Activated naive CD8-positive, alpha-beta T cell treated with anti-CD3 and anti-CD28 coated beads, Interleukin-2, amount 10 ng/mL, durations not matched to agents 7 days and 5 days (primary cell): ENCODE measurements at regions not wholly inside any gene's neighbourhood (a gene's known extent, or its start where the extent isn't known, plus 50 kb on each side); places are given as distances from the start of the nearest gene placed in this dataset.
"Not testable (repeated sequence)": the region's sequence is repeated elsewhere in the genome, so short reads cannot be mapped to it uniquely, and the experiment has no call there.

Experiments
- ATAC-seq: fragments of 150-1000 bp; cut with Tn5 transposase; one replicate; pipeline ENCODE4 v1.10.0; 2021; ENCODE audit warnings: low read depth, moderate library complexity
- POLR2A ChIA-PET: fragments of 350-600 bp; sonication (Branson Sonifier 250); formaldehyde crosslinking; loops from one replicate; lab custom pipeline; 2021; ENCODE audit warnings: antibody characterized with exemption; lab: Charles Lee
- DNase-seq: peaks from one replicate; pipeline ENCODE4 v3.0.0; 2021
- H3K27ac Mint-ChIP-seq: one replicate; pipeline ENCODE4 v1.8.0; 2022; ENCODE audit warnings: mild to moderate bottlenecking, mixed read lengths
- H3K27me3 Mint-ChIP-seq: one replicate; pipeline ENCODE4 v1.8.0; 2022; ENCODE audit warnings: mild to moderate bottlenecking, moderate library complexity, mixed read lengths
- H3K36me3 Mint-ChIP-seq: one replicate; pipeline ENCODE4 v1.8.0; 2021; ENCODE audit warnings: mild to moderate bottlenecking, mixed read lengths
- H3K4me1 Mint-ChIP-seq: one replicate; pipeline ENCODE4 v1.8.0; 2021; ENCODE audit warnings: mixed read lengths
- H3K4me3 Mint-ChIP-seq: one replicate; pipeline ENCODE4 v1.8.0; 2022; ENCODE audit warnings: mild to moderate bottlenecking, moderate library complexity, mixed read lengths
- H3K9me3 Mint-ChIP-seq: one replicate; pipeline ENCODE4 v1.8.0; 2021; ENCODE audit warnings: mixed read lengths

DNA sequence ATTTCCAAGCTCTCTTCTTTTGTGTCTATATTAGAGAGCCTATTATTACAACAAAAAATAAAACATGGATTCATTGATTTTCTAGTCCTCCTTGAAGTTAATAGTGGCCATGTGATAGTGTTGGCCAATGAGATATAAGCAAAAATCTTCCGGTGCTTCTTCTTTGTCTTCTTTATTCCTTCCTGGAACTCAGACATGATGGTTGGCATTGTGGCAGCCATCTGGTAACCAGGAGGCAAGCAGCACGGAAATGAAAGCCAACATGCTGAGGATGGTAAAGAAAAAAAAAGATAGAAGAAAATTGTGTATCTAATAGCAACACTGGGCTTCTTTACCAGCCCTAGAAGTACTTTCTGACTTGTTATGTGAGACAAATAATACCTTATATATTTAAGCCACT is 50.8 kb upstream of the SEL1L start:
- no peaks in the 10 kb centered on the region for H3K27me3 Mint-ChIP-seq
- ATAC-seq (no peak), DNase-seq (no peak)
- POLR2A ChIA-PET = no interaction called here
- H3K4me1 Mint-ChIP-seq = no peaks in the 10 kb centered on the region
- H3K27ac Mint-ChIP-seq = no peak overlapping the region
- H3K36me3 Mint-ChIP-seq = no peaks in the 10 kb centered on the region
- peaks cover 8% of the 10 kb centered on the region for H3K9me3 Mint-ChIP-seq
- H3K4me3 Mint-ChIP-seq = no peak overlapping the region

DNA sequence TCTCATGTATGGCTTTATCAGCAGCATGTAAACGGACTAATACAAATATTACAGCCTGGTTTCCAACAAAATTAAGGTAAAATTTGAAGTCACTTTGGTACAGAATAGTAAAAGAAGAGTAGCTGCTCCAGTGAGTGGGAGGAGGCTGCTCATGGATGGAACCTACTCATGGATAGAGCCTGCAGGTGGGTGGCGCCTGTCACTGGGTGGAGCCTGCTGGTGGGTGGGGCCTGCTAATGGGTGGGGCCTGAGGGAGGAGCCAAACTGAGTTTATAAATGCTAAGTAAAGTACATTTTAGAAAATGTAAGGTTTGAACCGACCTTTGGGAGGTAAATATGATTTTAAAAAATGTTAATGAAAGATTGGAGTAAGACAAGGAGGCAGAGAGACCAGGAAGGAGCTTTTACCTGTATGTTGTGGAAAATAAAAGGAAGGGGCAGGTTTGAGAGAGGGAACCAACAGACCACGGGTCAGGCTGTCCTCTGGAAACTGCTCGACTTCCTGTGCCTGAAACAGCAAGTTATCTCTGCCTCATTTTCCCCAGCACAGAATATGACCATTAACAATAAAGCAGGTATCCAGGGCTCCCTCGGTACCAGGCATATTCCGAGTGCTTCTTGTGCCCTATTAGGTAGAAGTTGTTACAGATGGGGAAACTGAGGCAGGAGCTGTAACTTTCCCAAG is 55.9 kb upstream of the SEL1L start:
- no peaks in the 10 kb centered on the region for H3K4me1 Mint-ChIP-seq
- DNase-seq (no peak), ATAC-seq (no peak)
- H3K27me3 Mint-ChIP-seq = peaks cover 4% of the 10 kb centered on the region
- no peaks in the 10 kb centered on the region for H3K9me3 Mint-ChIP-seq
- no peak overlapping the region for H3K27ac Mint-ChIP-seq
- no peaks in the 10 kb centered on the region for H3K36me3 Mint-ChIP-seq
- no peak overlapping the region for H3K4me3 Mint-ChIP-seq
- POLR2A ChIA-PET = no interaction called here

DNA sequence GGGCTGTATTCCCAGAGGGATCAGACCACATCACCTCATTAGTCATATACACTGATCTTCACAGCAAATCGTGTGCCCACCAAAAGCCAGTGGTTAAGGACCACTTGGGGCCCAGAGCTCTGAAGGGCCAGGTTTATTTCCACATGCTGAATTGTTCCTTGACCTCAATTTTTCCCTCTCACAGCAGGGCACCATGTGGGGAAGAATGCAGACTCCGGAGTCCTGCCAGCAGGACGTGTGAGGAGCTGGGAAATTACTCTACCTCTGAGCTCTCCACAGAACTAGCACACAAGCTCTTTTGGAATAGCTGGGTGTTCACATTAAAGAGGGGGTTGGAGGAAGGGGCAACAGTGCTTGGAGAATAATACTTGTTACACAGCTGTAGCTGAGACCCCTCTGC is 57.6 kb upstream of the SEL1L start:
- no peak overlapping the region for H3K4me3 Mint-ChIP-seq
- ATAC-seq (no peak), DNase-seq (no peak)
- H3K9me3 Mint-ChIP-seq = no peaks in the 10 kb centered on the region
- POLR2A ChIA-PET = no interaction called here
- no peak overlapping the region for H3K27ac Mint-ChIP-seq
- no peaks in the 10 kb centered on the region for H3K36me3 Mint-ChIP-seq
- H3K4me1 Mint-ChIP-seq = no peaks in the 10 kb centered on the region
- peaks cover 4% of the 10 kb centered on the region for H3K27me3 Mint-ChIP-seq

DNA sequence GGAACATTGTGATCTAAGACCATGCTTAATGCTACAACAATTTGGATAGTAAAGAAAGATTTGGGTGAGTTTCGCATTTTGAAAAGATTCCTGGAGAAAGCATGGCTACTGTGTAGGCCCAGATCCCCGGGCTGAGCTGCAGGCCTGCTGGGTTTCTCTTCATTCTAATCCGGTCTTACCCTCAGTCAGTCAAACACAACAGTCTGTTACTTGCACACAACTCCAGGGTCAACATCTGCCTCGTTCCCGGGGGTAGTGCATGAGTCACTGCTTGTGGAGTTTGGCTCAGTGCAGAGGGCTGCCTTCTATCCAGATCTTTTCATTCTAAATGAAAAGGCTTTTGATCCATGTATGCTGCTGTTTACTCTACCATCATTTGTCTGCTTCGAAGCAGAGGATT is 60.4 kb upstream of the SEL1L start:
- peaks cover 4% of the 10 kb centered on the region for H3K27me3 Mint-ChIP-seq
- H3K4me3 Mint-ChIP-seq = no peak overlapping the region

DNA sequence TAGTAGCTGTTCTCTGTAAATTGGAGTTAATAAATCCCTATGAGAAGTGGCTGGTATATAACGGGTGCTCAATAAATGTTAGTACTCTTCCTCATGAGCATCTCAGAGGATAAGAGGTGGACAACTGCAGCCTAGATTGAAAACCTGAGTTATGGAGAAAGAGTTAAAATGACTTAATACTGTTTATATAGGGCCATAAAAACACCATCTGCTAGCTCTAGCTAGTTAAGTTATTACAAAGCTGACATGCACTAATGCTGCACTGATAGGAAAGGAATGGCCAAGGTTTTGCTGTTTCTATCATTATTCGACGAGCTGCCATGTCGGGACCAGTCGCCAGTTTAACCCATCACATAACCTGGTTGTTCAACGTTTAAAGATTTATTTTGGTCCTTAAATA is 72.0 kb upstream of the SEL1L start:
- DNase-seq (no peak), ATAC-seq (no peak)
- POLR2A ChIA-PET = no interaction called here
- Mint-ChIP-seq H3K36me3 (no peaks in the 10 kb centered on the region), H3K9me3 (no peaks in the 10 kb centered on the region), H3K27ac (no peak overlapping the region), H3K4me3 (no peak overlapping the region), H3K27me3 (peaks cover 5% of the 10 kb centered on the region), H3K4me1 (no peaks in the 10 kb centered on the region)

More for the DNA sequence above, 60.4 kb upstream of the SEL1L start:
- Mint-ChIP-seq H3K27ac (no peak overlapping the region), H3K36me3 (no peaks in the 10 kb centered on the region), H3K4me1 (no peaks in the 10 kb centered on the region), H3K9me3 (no peaks in the 10 kb centered on the region)
- DNase-seq (no peak), ATAC-seq (no peak)
- POLR2A ChIA-PET = no interaction called here

DNA sequence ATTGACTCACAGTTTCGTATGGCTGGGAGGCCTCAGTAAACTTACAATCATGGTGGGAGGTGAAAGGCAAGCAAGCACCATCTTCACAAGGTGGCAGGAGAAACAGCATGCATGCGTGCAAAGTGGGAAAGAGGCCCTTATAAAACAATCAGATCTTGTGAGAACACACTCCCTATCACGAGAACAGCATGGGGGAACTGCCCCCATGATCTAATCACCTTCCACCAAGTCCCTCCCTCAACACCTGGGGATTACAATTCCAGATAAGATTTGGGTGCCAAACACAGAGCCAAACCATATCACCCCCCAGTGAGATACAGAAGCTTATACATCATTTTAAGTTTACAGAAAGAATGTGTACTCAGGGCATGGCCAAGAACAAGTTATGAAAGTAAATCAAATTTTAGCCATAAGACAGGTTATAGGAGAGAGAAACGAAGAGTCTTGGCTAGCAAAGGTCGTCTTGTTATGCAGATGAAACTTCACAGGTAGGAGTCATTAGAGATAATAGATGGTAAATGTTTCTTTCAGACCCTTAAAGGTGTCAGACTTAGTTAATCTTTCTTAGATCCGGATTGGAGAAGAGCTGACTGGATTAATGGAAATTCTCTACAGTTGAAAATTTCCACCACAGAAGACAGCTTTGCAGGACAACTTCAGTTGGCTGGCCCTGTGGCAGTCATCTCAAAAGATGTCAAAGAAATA is 79.8 kb upstream of the SEL1L start:
- no peaks in the 10 kb centered on the region for H3K9me3 Mint-ChIP-seq
- DNase-seq (no peak), ATAC-seq (no peak)
- H3K36me3 Mint-ChIP-seq = no peaks in the 10 kb centered on the region
- no peak overlapping the region for H3K4me3 Mint-ChIP-seq
- H3K27ac Mint-ChIP-seq = no peak overlapping the region
- no peaks in the 10 kb centered on the region for H3K27me3 Mint-ChIP-seq
- H3K4me1 Mint-ChIP-seq = no peaks in the 10 kb centered on the region
- POLR2A ChIA-PET = no interaction called here

DNA sequence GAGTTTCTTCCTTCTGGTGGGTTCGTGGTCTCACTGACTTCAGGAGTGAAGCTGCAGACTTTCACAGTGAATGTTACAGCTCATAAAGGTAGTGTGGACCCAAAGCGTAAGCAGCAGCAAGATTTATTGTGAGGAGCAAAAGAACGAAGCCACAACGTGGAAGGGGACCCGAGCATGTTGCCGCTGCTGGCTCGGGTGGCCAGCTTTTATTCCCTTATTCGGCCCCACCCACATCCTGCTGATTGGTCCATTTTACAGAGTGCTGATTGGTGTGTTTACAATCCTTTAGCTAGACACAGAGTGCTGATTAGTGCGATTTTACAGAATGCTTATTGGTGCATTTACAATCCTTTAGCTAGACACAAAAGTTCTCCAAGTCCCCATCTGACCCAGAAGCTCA is 80.6 kb upstream of the SEL1L start:
- H3K36me3 Mint-ChIP-seq, H3K4me1 Mint-ChIP-seq, H3K27ac Mint-ChIP-seq, ATAC-seq, DNase-seq, H3K27me3 Mint-ChIP-seq, POLR2A ChIA-PET, H3K4me3 Mint-ChIP-seq, H3K9me3 Mint-ChIP-seq: not testable (repeated sequence)

DNA sequence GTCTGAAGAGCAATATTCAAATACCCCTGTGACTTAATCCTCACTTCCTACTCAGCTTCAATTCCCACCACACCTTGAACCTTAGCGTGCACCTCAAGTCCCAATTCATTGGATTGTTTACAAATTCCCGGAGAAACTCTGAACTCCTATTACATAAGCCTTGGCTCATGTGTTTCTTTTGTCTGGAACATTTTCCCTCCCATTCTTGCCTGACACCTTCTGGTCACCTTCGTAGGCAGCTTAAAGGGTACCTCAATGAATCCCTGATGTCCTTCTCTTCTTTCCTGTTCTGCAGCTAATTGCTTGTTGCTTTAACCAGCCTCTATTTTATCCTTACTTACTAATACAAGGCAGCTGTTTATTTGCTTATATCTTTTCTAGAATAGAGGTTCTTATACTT is 85.0 kb upstream of the SEL1L start:
- Mint-ChIP-seq H3K27me3 (peaks cover 6% of the 10 kb centered on the region), H3K27ac (no peak overlapping the region), H3K4me3 (no peak overlapping the region), H3K9me3 (no peaks in the 10 kb centered on the region), H3K4me1 (no peaks in the 10 kb centered on the region), H3K36me3 (no peaks in the 10 kb centered on the region)
- DNase-seq = no peak
- POLR2A ChIA-PET = no interaction called here
- no peak for ATAC-seq

DNA sequence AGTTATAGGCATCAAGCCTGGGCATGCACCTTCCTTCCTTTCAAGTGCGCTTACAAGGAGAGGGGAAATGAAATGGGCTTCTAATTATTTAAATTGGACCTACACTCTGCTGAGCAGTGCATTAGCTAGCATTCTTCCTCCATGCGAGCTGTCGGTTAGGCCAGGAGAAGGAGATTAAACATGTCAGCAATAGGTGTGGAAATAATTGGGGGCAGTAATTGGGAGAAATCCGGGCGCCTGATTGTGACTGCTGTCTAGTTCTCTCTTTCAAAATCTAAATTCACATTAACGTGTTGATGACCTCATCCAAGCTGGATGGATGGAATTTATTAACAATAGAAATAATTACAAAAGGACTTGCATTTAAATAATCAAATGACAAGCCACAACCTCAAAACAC is 86.2 kb upstream of the SEL1L start:
- DNase-seq = no peak
- no peaks in the 10 kb centered on the region for H3K4me1 Mint-ChIP-seq
- no peak overlapping the region for H3K27ac Mint-ChIP-seq
- H3K9me3 Mint-ChIP-seq = no peaks in the 10 kb centered on the region
- H3K36me3 Mint-ChIP-seq = no peaks in the 10 kb centered on the region
- POLR2A ChIA-PET = no interaction called here
- peaks cover 6% of the 10 kb centered on the region for H3K27me3 Mint-ChIP-seq
- H3K4me3 Mint-ChIP-seq = no peak overlapping the region
- ATAC-seq = no peak

DNA sequence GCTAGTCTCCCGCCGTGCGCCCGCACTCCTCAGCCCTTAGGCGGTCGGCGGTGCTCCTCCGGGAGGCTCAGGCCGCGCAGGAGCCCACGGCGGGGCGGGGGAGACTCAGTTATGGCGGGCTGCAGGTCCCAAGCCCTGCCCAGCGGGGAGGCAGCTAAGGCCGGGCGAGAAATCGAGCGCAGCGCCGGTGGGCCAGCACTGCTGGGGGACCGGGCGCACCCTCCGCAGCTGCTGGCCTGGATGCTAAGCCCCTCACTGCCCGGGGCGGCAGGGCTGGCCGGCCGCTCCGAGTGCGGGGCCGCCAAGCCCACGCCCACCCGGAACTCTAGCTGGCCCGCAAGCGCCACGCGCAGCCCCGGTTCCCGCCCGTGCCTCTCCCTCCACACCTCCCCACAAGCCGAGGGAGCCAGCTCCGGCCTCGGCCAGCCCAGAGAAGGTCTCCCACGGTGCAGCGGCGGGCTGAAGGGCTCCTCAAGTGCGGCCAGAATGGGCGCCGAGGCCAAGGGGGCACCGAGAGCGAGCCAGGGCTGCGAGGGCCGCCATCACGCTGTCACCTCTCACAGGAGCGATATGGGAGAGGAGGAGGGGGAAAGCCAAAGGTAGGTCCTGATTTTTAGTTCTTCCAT is 90.2 kb upstream of the SEL1L start:
- H3K9me3 Mint-ChIP-seq, H3K27ac Mint-ChIP-seq, H3K4me3 Mint-ChIP-seq, H3K36me3 Mint-ChIP-seq, H3K4me1 Mint-ChIP-seq, DNase-seq, POLR2A ChIA-PET, ATAC-seq, H3K27me3 Mint-ChIP-seq: not testable (repeated sequence)

DNA sequence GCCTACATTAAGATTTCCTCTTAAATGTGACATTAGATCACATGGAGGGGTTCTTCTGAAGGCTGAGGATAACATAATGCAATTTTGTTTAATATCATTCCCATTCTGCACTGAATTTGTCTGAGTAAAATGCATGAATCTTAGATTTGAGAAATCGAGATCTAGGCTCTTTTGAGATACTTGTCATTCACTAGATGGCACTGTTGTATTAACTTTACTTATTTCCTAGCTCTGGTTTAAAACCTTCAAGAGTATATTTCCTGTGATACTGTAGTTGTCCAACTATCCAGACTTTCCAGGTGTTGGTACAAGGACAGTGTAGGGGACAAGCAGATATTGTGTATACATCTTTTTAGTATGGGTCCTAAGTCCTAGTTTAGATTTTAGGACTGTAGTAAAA is 91.7 kb upstream of the SEL1L start:
- ATAC-seq (no peak), DNase-seq (no peak)
- Mint-ChIP-seq H3K4me3 (no peak overlapping the region), H3K9me3 (no peaks in the 10 kb centered on the region), H3K27ac (no peak overlapping the region), H3K27me3 (peaks cover 2% of the 10 kb centered on the region), H3K36me3 (no peaks in the 10 kb centered on the region), H3K4me1 (no peaks in the 10 kb centered on the region)
- POLR2A ChIA-PET = no interaction called here

DNA sequence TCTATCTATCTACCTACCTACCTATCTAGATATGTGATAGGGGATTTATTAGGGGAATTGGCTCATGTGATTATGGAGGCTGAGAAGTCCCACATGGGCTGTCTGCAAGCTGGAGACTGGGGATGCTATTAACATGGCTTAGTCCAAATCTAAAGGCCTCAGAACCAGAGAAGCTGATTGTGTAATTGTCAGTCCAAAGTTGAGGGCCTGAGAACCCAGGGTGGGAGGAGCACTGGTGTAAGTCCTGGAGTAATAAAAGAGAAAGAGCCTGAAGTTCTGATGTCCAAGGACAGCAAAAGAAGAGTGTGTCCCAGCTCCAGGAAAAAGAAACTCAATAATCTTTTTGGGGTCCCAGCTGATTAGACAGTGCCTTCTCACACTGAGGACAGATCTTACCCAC is 98.5 kb upstream of the SEL1L start:
- DNase-seq (no peak), ATAC-seq (no peak)
- Mint-ChIP-seq H3K9me3 (peaks cover 1% of the 10 kb centered on the region), H3K27ac (no peak overlapping the region), H3K27me3 (no peaks in the 10 kb centered on the region), H3K36me3 (no peaks in the 10 kb centered on the region), H3K4me3 (no peak overlapping the region), H3K4me1 (no peaks in the 10 kb centered on the region)
- POLR2A ChIA-PET = no interaction called here

DNA sequence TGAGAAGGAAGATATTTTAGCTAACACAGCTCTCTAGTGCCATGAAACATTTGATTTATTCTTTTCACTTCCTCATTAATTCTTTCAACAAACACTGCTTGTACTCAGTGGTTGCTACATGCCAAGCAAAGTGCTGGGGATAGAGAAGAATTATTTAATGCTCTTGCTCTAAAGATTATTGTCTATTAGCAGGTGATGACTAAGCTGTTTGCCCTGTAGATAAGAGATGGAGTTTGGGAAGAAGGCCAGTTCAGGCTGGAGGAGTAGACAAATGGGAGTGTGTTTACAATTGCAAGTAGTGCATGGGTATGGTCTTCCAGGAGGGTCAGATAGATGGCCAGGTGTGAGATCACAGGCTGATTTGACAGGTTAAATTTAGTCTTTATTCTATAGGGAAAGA is 99.8 kb upstream of the SEL1L start:
- Mint-ChIP-seq H3K4me3 (no peak overlapping the region), H3K9me3 (peaks cover 1% of the 10 kb centered on the region), H3K27ac (no peak overlapping the region), H3K36me3 (no peaks in the 10 kb centered on the region), H3K4me1 (no peaks in the 10 kb centered on the region), H3K27me3 (no peaks in the 10 kb centered on the region)
- POLR2A ChIA-PET = no interaction called here
- no peak for DNase-seq
- no peak for ATAC-seq

DNA sequence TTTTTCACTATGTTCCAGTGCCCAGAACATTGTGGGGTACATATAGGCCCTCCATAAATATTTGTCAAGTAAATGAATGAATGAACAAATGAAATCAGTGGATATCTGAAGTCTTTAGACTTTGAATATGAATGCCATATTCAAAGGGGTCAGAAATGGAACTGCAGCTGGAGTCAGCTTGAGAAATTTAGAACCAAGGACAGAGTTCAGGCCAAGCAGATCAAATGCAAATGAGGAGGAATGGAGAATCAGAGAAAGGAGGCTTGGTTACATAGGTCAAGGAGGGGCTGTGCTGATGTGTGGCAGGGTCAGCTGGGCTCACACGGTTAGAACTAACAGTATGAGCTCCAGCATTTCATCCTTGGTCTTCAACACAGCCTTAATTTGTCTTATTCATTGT is 104.0 kb upstream of the SEL1L start:
- Mint-ChIP-seq H3K27me3 (no peaks in the 10 kb centered on the region), H3K4me1 (no peaks in the 10 kb centered on the region), H3K9me3 (peaks cover under 1% of the 10 kb centered on the region), H3K4me3 (no peak overlapping the region), H3K36me3 (no peaks in the 10 kb centered on the region), H3K27ac (no peak overlapping the region)
- no peak for ATAC-seq
- POLR2A ChIA-PET = no interaction called here
- no peak for DNase-seq
